ENCODE measurements at regions not wholly inside any gene's neighbourhood (a gene's known extent, or its start where the extent isn't known, plus 50 kb on each side); places are given as distances from the start of the nearest gene placed in this dataset.
"Not testable (repeated sequence)": the region's sequence is repeated elsewhere in the genome, so short reads cannot be mapped to it uniquely, and the experiment has no call there.

GRCh38 chr22:48819961-48820360 is 1007.7 kb downstream of the BRD1 start:
- no peak overlapping the region for H3K27ac ChIP-seq
- H3K4me3 ChIP-seq, result no peak overlapping the region
- H3K4me1 ChIP-seq, result no peaks in the 10 kb centered on the region
- no peak for TF ChIP-seq CTCF (IDR thresholded peaks at IDR 0.05)
- no peak for DNase-seq (ENCODE audit: low spot score)
- H3K27me3 ChIP-seq, result no peaks in the 10 kb centered on the region
- H3K36me3 ChIP-seq, result no peaks in the 10 kb centered on the region
- no peaks in the 10 kb centered on the region for H3K9me3 ChIP-seq

- no peak overlapping the region for H3K27ac ChIP-seq
- H3K4me1 ChIP-seq, result no peaks in the 10 kb centered on the region
- H3K9me3 ChIP-seq, result no peaks in the 10 kb centered on the region
- H3K27me3 ChIP-seq, result no peaks in the 10 kb centered on the region
- no peak for DNase-seq (ENCODE audit: low spot score)
- no peak overlapping the region for H3K4me3 ChIP-seq
- H3K36me3 ChIP-seq, result no peaks in the 10 kb centered on the region
- no peak for TF ChIP-seq CTCF (IDR thresholded peaks at IDR 0.05)
These were observed 1008.4 kb downstream of the BRD1 start for GRCh38 chr22:48819232-48819631.

- not testable (repeated sequence) for H3K4me3 ChIP-seq; H3K36me3 ChIP-seq; H3K4me1 ChIP-seq; H3K9me3 ChIP-seq; H3K27me3 ChIP-seq; H3K27ac ChIP-seq; DNase-seq (ENCODE audit: low spot score)
These were observed 1010.2 kb downstream of the BRD1 start for GRCh38 chr22:48817491-48817890.

- Histone ChIP-seq H3K36me3 (no peaks in the 10 kb centered on the region), H3K4me3 (no peak overlapping the region), H3K27me3 (no peaks in the 10 kb centered on the region), H3K9me3 (no peaks in the 10 kb centered on the region), H3K27ac (no peak overlapping the region), H3K4me1 (no peaks in the 10 kb centered on the region)
- DNase-seq (ENCODE audit: low spot score), result no peak
- no peak for TF ChIP-seq CTCF (IDR thresholded peaks at IDR 0.05)
These were observed 1015.8 kb downstream of the BRD1 start for GRCh38 chr22:48811885-48812284.

- H3K27ac ChIP-seq, result no peak overlapping the region
- no peaks in the 10 kb centered on the region for H3K4me1 ChIP-seq
- no peaks in the 10 kb centered on the region for H3K9me3 ChIP-seq
- H3K4me3 ChIP-seq, result no peak overlapping the region
- no peaks in the 10 kb centered on the region for H3K27me3 ChIP-seq
- no peak for TF ChIP-seq CTCF (IDR thresholded peaks at IDR 0.05)
- no peaks in the 10 kb centered on the region for H3K36me3 ChIP-seq
- no peak for DNase-seq (ENCODE audit: low spot score)
These were observed 1019.4 kb downstream of the BRD1 start for GRCh38 chr22:48808038-48808960.

GRCh38 chr22:48807155-48807554 is 1020.5 kb downstream of the BRD1 start:
- Histone ChIP-seq H3K9me3 (no peaks in the 10 kb centered on the region), H3K27me3 (no peaks in the 10 kb centered on the region)
- no peak for DNase-seq (ENCODE audit: low spot score)

More at GRCh38 chr22:48807155-48807554, 1020.5 kb downstream of the BRD1 start:
- TF ChIP-seq CTCF (IDR thresholded peaks at IDR 0.05), result no peak
- no peaks in the 10 kb centered on the region for H3K36me3 ChIP-seq
- no peak overlapping the region for H3K4me3 ChIP-seq
- H3K27ac ChIP-seq, result no peak overlapping the region
- no peaks in the 10 kb centered on the region for H3K4me1 ChIP-seq

Data from right atrium auricular region (tissue), 2 donors.